ENCODE measurements at regions not wholly inside any gene's neighbourhood (a gene's known extent, or its start where the extent isn't known, plus 50 kb on each side); places are given as distances from the start of the nearest gene placed in this dataset.
A peak's percentile ranks its signal among the peaks of the same experiment; 100 is the strongest.
"Not testable (repeated sequence)": the region's sequence is repeated elsewhere in the genome, so short reads cannot be mapped to it uniquely, and the experiment has no call there.

- not testable (repeated sequence) for H4K91ac ChIP-seq (ENCODE audit: low read depth, low read length)
- WGBS (ENCODE audit: extremely low coverage, insufficient coverage, insufficient read length), result no CpG with 5 or more reads among the region's 27 CpGs
Measured at GRCh38 chr14:105892453-105893441, 366.4 kb downstream of the TMEM121 start.

GRCh38 chr14:105893686-105894085, 367.3 kb downstream of the TMEM121 start:
- H2AFZ ChIP-seq (ENCODE audit: insufficient read depth, low read length, poor library complexity); H2BK5ac ChIP-seq (ENCODE audit: low read depth, low read length, poor library complexity); H4K91ac ChIP-seq (ENCODE audit: low read depth, low read length); H2AK5ac ChIP-seq (ENCODE audit: low read length); H3K27ac ChIP-seq (ENCODE audit: low read depth, low read length); H3K4me2 ChIP-seq (ENCODE audit: low read length); H3K14ac ChIP-seq (ENCODE audit: low read length); H2BK120ac ChIP-seq (ENCODE audit: insufficient read depth, low read length, poor library complexity); H3K4me3 ChIP-seq (ENCODE audit: low read depth, low read length); H3K79me2 ChIP-seq (ENCODE audit: control insufficient read depth, insufficient read depth, low read length, poor library complexity); H4K12ac ChIP-seq (ENCODE audit: low read depth, low read length); H3K23ac ChIP-seq (ENCODE audit: low read length); H3K18ac ChIP-seq (ENCODE audit: low read length); H4K8ac ChIP-seq (ENCODE audit: low read depth, low read length); H3K36me3 ChIP-seq (ENCODE audit: control insufficient read depth in 1 of 2, insufficient read depth in 2 of 2, low read length in 2 of 2); H3K4ac ChIP-seq (ENCODE audit: low read depth, low read length); H3K4me1 ChIP-seq (ENCODE audit: control insufficient read depth in 1 of 2, insufficient read depth in 2 of 2, low read length in 2 of 2); H3K79me1 ChIP-seq (ENCODE audit: low read length); H3K9ac ChIP-seq (ENCODE audit: low read length); DNase-seq; H2BK12ac ChIP-seq (ENCODE audit: low read length); H3K27me3 ChIP-seq (ENCODE audit: insufficient read depth, low read length): not testable (repeated sequence)
- WGBS (ENCODE audit: extremely low coverage, insufficient coverage, insufficient read length), result no CpG with 5 or more reads among the region's 12 CpGs
- peaks cover 83% of the 10 kb centered on the region for H3K9me3 ChIP-seq (ENCODE audit: insufficient read depth, low read depth, low read length)

More at GRCh38 chr14:105892453-105893441, 366.4 kb downstream of the TMEM121 start:
- Histone ChIP-seq H3K9me3 (ENCODE audit: insufficient read depth, low read depth, low read length) (peaks cover 81% of the 10 kb centered on the region), H3K4me3 (ENCODE audit: low read depth, low read length) (peak overlapping the region; percentile 37)
- H2BK120ac ChIP-seq (ENCODE audit: insufficient read depth, low read length, poor library complexity); H3K4ac ChIP-seq (ENCODE audit: low read depth, low read length); DNase-seq; H4K8ac ChIP-seq (ENCODE audit: low read depth, low read length); H3K9ac ChIP-seq (ENCODE audit: low read length); H3K79me1 ChIP-seq (ENCODE audit: low read length); H3K79me2 ChIP-seq (ENCODE audit: control insufficient read depth, insufficient read depth, low read length, poor library complexity); H2BK12ac ChIP-seq (ENCODE audit: low read length); H2AFZ ChIP-seq (ENCODE audit: insufficient read depth, low read length, poor library complexity); H4K12ac ChIP-seq (ENCODE audit: low read depth, low read length); H3K18ac ChIP-seq (ENCODE audit: low read length); H3K27ac ChIP-seq (ENCODE audit: low read depth, low read length); H3K4me1 ChIP-seq (ENCODE audit: control insufficient read depth in 1 of 2, insufficient read depth in 2 of 2, low read length in 2 of 2); H3K23ac ChIP-seq (ENCODE audit: low read length); H3K4me2 ChIP-seq (ENCODE audit: low read length); H2BK5ac ChIP-seq (ENCODE audit: low read depth, low read length, poor library complexity); H3K14ac ChIP-seq (ENCODE audit: low read length); H2AK5ac ChIP-seq (ENCODE audit: low read length); H3K27me3 ChIP-seq (ENCODE audit: insufficient read depth, low read length); H3K36me3 ChIP-seq (ENCODE audit: control insufficient read depth in 1 of 2, insufficient read depth in 2 of 2, low read length in 2 of 2): not testable (repeated sequence)

GRCh38 chr14:105894125-105894977, 368.0 kb downstream of the TMEM121 start:
- no peak overlapping the region for H3K14ac ChIP-seq (ENCODE audit: low read length)
- H2AK5ac ChIP-seq (ENCODE audit: low read length), result no peak overlapping the region
- peaks cover 83% of the 10 kb centered on the region for H3K9me3 ChIP-seq (ENCODE audit: insufficient read depth, low read depth, low read length)
- H3K18ac ChIP-seq (ENCODE audit: low read length), result no peak overlapping the region
- no peak overlapping the region for H4K8ac ChIP-seq (ENCODE audit: low read depth, low read length)
- no peak overlapping the region for H3K4me3 ChIP-seq (ENCODE audit: low read depth, low read length)
- H3K79me1 ChIP-seq (ENCODE audit: low read length), result no peaks in the 10 kb centered on the region
- H2BK120ac ChIP-seq (ENCODE audit: insufficient read depth, low read length, poor library complexity), result no peak overlapping the region
- no peak overlapping the region for H2BK5ac ChIP-seq (ENCODE audit: low read depth, low read length, poor library complexity)
- WGBS (ENCODE audit: extremely low coverage, insufficient coverage, insufficient read length), result no CpG with 5 or more reads among the region's 19 CpGs
- no peak overlapping the region for H3K9ac ChIP-seq (ENCODE audit: low read length)
- H3K4me2 ChIP-seq (ENCODE audit: low read length), result no peak overlapping the region
- H3K27ac ChIP-seq (ENCODE audit: low read depth, low read length), result no peak overlapping the region
- no peaks in the 10 kb centered on the region for H3K36me3 ChIP-seq (ENCODE audit: control insufficient read depth in 1 of 2, insufficient read depth in 2 of 2, low read length in 2 of 2)
- H2AFZ ChIP-seq (ENCODE audit: insufficient read depth, low read length, poor library complexity), result no peak overlapping the region
- H4K12ac ChIP-seq (ENCODE audit: low read depth, low read length), result no peak overlapping the region
- no peaks in the 10 kb centered on the region for H3K79me2 ChIP-seq (ENCODE audit: control insufficient read depth, insufficient read depth, low read length, poor library complexity)
- no peak overlapping the region for H3K4ac ChIP-seq (ENCODE audit: low read depth, low read length)
- H2BK12ac ChIP-seq (ENCODE audit: low read length), result no peak overlapping the region
- no peaks in the 10 kb centered on the region for H3K4me1 ChIP-seq (ENCODE audit: control insufficient read depth in 1 of 2, insufficient read depth in 2 of 2, low read length in 2 of 2)
- no peaks in the 10 kb centered on the region for H3K27me3 ChIP-seq (ENCODE audit: insufficient read depth, low read length)
- no peak for DNase-seq
- H4K91ac ChIP-seq (ENCODE audit: low read depth, low read length), result no peak overlapping the region
- no peak overlapping the region for H3K23ac ChIP-seq (ENCODE audit: low read length)

GRCh38 chr14:105894978-105895881, 368.8 kb downstream of the TMEM121 start:
- H3K27me3 ChIP-seq (ENCODE audit: insufficient read depth, low read length), result no peaks in the 10 kb centered on the region
- no peak overlapping the region for H4K91ac ChIP-seq (ENCODE audit: low read depth, low read length)
- no peak overlapping the region for H2AFZ ChIP-seq (ENCODE audit: insufficient read depth, low read length, poor library complexity)
- no peaks in the 10 kb centered on the region for H3K79me2 ChIP-seq (ENCODE audit: control insufficient read depth, insufficient read depth, low read length, poor library complexity)
- no peak overlapping the region for H4K12ac ChIP-seq (ENCODE audit: low read depth, low read length)
- H3K27ac ChIP-seq (ENCODE audit: low read depth, low read length), result no peak overlapping the region
- H3K4me1 ChIP-seq (ENCODE audit: control insufficient read depth in 1 of 2, insufficient read depth in 2 of 2, low read length in 2 of 2), result no peaks in the 10 kb centered on the region
- H3K23ac ChIP-seq (ENCODE audit: low read length), result no peak overlapping the region
- no peak overlapping the region for H2AK5ac ChIP-seq (ENCODE audit: low read length)
- no peak overlapping the region for H4K8ac ChIP-seq (ENCODE audit: low read depth, low read length)
- DNase-seq, result no peak
- H3K4me3 ChIP-seq (ENCODE audit: low read depth, low read length), result no peak overlapping the region
- H3K4me2 ChIP-seq (ENCODE audit: low read length), result no peak overlapping the region
- no peak overlapping the region for H3K9ac ChIP-seq (ENCODE audit: low read length)
- H2BK5ac ChIP-seq (ENCODE audit: low read depth, low read length, poor library complexity), result no peak overlapping the region
- no peak overlapping the region for H3K14ac ChIP-seq (ENCODE audit: low read length)
- H3K36me3 ChIP-seq (ENCODE audit: control insufficient read depth in 1 of 2, insufficient read depth in 2 of 2, low read length in 2 of 2), result no peaks in the 10 kb centered on the region
- peaks cover 82% of the 10 kb centered on the region for H3K9me3 ChIP-seq (ENCODE audit: insufficient read depth, low read depth, low read length)
- no CpG with 5 or more reads among the region's 30 CpGs for WGBS (ENCODE audit: extremely low coverage, insufficient coverage, insufficient read length)
- no peak overlapping the region for H3K4ac ChIP-seq (ENCODE audit: low read depth, low read length)
- H3K18ac ChIP-seq (ENCODE audit: low read length), result no peak overlapping the region
- no peaks in the 10 kb centered on the region for H3K79me1 ChIP-seq (ENCODE audit: low read length)
- H2BK120ac ChIP-seq (ENCODE audit: insufficient read depth, low read length, poor library complexity), result no peak overlapping the region
- no peak overlapping the region for H2BK12ac ChIP-seq (ENCODE audit: low read length)
